ENCODE measurements at regions not wholly inside any gene's neighbourhood (a gene's known extent, or its start where the extent isn't known, plus 50 kb on each side); places are given as distances from the start of the nearest gene placed in this dataset.
"Not testable (repeated sequence)": the region's sequence is repeated elsewhere in the genome, so short reads cannot be mapped to it uniquely, and the experiment has no call there.

DNA sequence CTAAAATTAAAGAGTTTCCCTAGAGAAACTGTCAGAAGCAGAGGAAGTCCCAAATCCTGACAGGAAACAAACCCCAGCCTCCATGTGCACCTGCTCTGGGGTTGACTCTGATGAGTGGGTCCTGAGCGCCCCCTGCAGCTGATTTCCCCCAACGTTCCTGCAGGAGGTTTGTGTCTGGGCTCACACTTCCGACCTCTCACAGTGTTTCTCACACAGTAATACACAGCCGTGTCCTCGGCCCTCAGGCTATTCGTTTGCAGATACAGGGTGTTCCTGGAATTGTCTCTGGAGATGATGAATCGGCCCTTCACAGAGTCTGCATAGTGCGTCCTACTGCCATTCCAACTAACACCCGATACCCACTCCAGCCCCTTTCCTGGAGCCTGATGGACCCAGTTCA, 862.8 kb downstream of the TMEM121 start:
- TF ChIP-seq, protein P1, sequence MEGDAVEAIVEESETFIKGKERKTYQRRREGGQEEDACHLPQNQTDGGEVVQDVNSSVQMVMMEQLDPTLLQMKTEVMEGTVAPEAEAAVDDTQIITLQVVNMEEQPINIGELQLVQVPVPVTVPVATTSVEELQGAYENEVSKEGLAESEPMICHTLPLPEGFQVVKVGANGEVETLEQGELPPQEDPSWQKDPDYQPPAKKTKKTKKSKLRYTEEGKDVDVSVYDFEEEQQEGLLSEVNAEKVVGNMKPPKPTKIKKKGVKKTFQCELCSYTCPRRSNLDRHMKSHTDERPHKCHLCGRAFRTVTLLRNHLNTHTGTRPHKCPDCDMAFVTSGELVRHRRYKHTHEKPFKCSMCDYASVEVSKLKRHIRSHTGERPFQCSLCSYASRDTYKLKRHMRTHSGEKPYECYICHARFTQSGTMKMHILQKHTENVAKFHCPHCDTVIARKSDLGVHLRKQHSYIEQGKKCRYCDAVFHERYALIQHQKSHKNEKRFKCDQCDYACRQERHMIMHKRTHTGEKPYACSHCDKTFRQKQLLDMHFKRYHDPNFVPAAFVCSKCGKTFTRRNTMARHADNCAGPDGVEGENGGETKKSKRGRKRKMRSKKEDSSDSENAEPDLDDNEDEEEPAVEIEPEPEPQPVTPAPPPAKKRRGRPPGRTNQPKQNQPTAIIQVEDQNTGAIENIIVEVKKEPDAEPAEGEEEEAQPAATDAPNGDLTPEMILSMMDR (IDR thresholded peaks at IDR 0.05; ENCODE audit: low read depth, low read length), result not testable (repeated sequence)
- TF ChIP-seq POLR2A (IDR thresholded peaks at IDR 0.05; ENCODE audit: extremely low read depth, insufficient read length); MYC (IDR thresholded peaks at IDR 0.05; ENCODE audit: low read depth, low read length): not testable (repeated sequence)

Measured in NB4 (cell line).